ENCODE measurements at regions not wholly inside any gene's neighbourhood (a gene's known extent, or its start where the extent isn't known, plus 50 kb on each side); places are given as distances from the start of the nearest gene placed in this dataset.
A peak's percentile ranks its signal among the peaks of the same experiment; 100 is the strongest.
"Not testable (repeated sequence)": the region's sequence is repeated elsewhere in the genome, so short reads cannot be mapped to it uniquely, and the experiment has no call there.

- no peaks in the 10 kb centered on the region for H4K20me1 ChIP-seq (ENCODE audit: insufficient read depth, low read length)
- H3K27me3 ChIP-seq (ENCODE audit: insufficient read depth, low read length): no peaks in the 10 kb centered on the region
- H3K4me2 ChIP-seq (ENCODE audit: low read length): no peak overlapping the region
- no peak overlapping the region for H3K9ac ChIP-seq (ENCODE audit: low read length)
- no peaks in the 10 kb centered on the region for H3K9me3 ChIP-seq (ENCODE audit: insufficient read depth, low read depth, low read length)
- Mint-ChIP-seq H3K27me3 (ENCODE audit: low read depth, unreplicated experiment) (no peaks in the 10 kb centered on the region), H3K27ac (ENCODE audit: unreplicated experiment) (no peak overlapping the region), H3K4me3 (ENCODE audit: unreplicated experiment) (no peak overlapping the region), H3K9me3 (ENCODE audit: unreplicated experiment) (no peaks in the 10 kb centered on the region), H3K36me3 (ENCODE audit: low read depth, unreplicated experiment) (no peaks in the 10 kb centered on the region), H3K4me1 (ENCODE audit: low read depth, unreplicated experiment) (no peaks in the 10 kb centered on the region)
- DNase-seq (ENCODE audit: low read depth) (no peak), FAIRE-seq (no peak)
- TF ChIP-seq, protein P1, sequence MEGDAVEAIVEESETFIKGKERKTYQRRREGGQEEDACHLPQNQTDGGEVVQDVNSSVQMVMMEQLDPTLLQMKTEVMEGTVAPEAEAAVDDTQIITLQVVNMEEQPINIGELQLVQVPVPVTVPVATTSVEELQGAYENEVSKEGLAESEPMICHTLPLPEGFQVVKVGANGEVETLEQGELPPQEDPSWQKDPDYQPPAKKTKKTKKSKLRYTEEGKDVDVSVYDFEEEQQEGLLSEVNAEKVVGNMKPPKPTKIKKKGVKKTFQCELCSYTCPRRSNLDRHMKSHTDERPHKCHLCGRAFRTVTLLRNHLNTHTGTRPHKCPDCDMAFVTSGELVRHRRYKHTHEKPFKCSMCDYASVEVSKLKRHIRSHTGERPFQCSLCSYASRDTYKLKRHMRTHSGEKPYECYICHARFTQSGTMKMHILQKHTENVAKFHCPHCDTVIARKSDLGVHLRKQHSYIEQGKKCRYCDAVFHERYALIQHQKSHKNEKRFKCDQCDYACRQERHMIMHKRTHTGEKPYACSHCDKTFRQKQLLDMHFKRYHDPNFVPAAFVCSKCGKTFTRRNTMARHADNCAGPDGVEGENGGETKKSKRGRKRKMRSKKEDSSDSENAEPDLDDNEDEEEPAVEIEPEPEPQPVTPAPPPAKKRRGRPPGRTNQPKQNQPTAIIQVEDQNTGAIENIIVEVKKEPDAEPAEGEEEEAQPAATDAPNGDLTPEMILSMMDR (IDR thresholded peaks at IDR 0.05; ENCODE audit: insufficient read depth, low read depth, low read length): peak; percentile 20
- no peak for TF ChIP-seq EZH2 (IDR thresholded peaks at IDR 0.05; ENCODE audit: insufficient read depth, low read length)
- H3K4me1 ChIP-seq (ENCODE audit: insufficient read depth, low read length): no peaks in the 10 kb centered on the region
- no peak overlapping the region for H3K27ac ChIP-seq (ENCODE audit: low read depth, low read length)
- no peak overlapping the region for H3K4me3 ChIP-seq (ENCODE audit: insufficient read depth, low read depth, low read length)
- H3K36me3 ChIP-seq (ENCODE audit: insufficient read depth, low read length): no peaks in the 10 kb centered on the region
- no peaks in the 10 kb centered on the region for H3K79me2 ChIP-seq (ENCODE audit: insufficient read depth, low read length)
- no peak overlapping the region for H2AFZ ChIP-seq (ENCODE audit: low read depth, low read length)
Observed at GRCh38 chr12:40446385-40446784, 221.6 kb downstream of the LRRK2 start.

GRCh38 chr12:40448523-40448922 is 223.7 kb downstream of the LRRK2 start:
- not testable (repeated sequence) for H3K9ac ChIP-seq (ENCODE audit: low read length); H3K27ac Mint-ChIP-seq (ENCODE audit: unreplicated experiment); H3K9me3 Mint-ChIP-seq (ENCODE audit: unreplicated experiment); H3K79me2 ChIP-seq (ENCODE audit: insufficient read depth, low read length); FAIRE-seq; H3K36me3 Mint-ChIP-seq (ENCODE audit: low read depth, unreplicated experiment); H3K9me3 ChIP-seq (ENCODE audit: insufficient read depth, low read depth, low read length); H3K4me1 Mint-ChIP-seq (ENCODE audit: low read depth, unreplicated experiment); H3K4me2 ChIP-seq (ENCODE audit: low read length); H3K4me1 ChIP-seq (ENCODE audit: insufficient read depth, low read length); H4K20me1 ChIP-seq (ENCODE audit: insufficient read depth, low read length); H3K4me3 ChIP-seq (ENCODE audit: insufficient read depth, low read depth, low read length); H3K27ac ChIP-seq (ENCODE audit: low read depth, low read length); H2AFZ ChIP-seq (ENCODE audit: low read depth, low read length); H3K4me3 Mint-ChIP-seq (ENCODE audit: unreplicated experiment); DNase-seq (ENCODE audit: low read depth); H3K27me3 ChIP-seq (ENCODE audit: insufficient read depth, low read length); H3K27me3 Mint-ChIP-seq (ENCODE audit: low read depth, unreplicated experiment); H3K36me3 ChIP-seq (ENCODE audit: insufficient read depth, low read length)

DNA sequence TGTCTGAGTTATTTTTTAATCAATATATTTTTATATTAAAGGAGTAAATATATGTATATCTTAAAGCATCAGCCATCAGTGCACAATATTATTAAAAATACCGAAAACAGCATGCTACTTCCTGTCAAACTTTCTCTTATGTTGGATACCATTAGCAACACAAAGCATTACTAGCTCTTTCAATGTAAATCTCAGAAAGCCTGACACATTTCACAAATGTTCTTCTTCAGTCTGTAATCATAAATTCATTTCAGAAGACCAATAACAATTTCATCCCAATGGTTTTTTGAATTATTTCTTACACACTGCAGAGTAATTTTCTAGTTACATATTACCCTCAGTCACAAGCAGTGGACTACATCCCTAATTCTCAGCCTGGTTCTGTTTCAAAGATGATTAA is 226.9 kb downstream of the LRRK2 start:
- Histone ChIP-seq H3K4me2 (ENCODE audit: low read length) (no peak overlapping the region), H3K27me3 (ENCODE audit: insufficient read depth, low read length) (no peaks in the 10 kb centered on the region)

More for the DNA sequence above, 226.9 kb downstream of the LRRK2 start:
- Histone ChIP-seq H3K36me3 (ENCODE audit: insufficient read depth, low read length) (no peaks in the 10 kb centered on the region), H3K27ac (ENCODE audit: low read depth, low read length) (no peak overlapping the region), H3K79me2 (ENCODE audit: insufficient read depth, low read length) (no peaks in the 10 kb centered on the region), H3K9ac (ENCODE audit: low read length) (no peak overlapping the region), H3K4me3 (ENCODE audit: insufficient read depth, low read depth, low read length) (no peak overlapping the region), H4K20me1 (ENCODE audit: insufficient read depth, low read length) (no peaks in the 10 kb centered on the region), H3K4me1 (ENCODE audit: insufficient read depth, low read length) (no peaks in the 10 kb centered on the region), H2AFZ (ENCODE audit: low read depth, low read length) (no peak overlapping the region), H3K9me3 (ENCODE audit: insufficient read depth, low read depth, low read length) (no peaks in the 10 kb centered on the region)
- Mint-ChIP-seq H3K9me3 (ENCODE audit: unreplicated experiment) (no peaks in the 10 kb centered on the region), H3K4me3 (ENCODE audit: unreplicated experiment) (no peak overlapping the region), H3K27ac (ENCODE audit: unreplicated experiment) (no peak overlapping the region), H3K27me3 (ENCODE audit: low read depth, unreplicated experiment) (no peaks in the 10 kb centered on the region), H3K36me3 (ENCODE audit: low read depth, unreplicated experiment) (no peaks in the 10 kb centered on the region), H3K4me1 (ENCODE audit: low read depth, unreplicated experiment) (no peaks in the 10 kb centered on the region)
- no peak for DNase-seq (ENCODE audit: low read depth)
- TF ChIP-seq EZH2 (IDR thresholded peaks at IDR 0.05; ENCODE audit: insufficient read depth, low read length): no peak
- TF ChIP-seq, protein P1 (IDR thresholded peaks at IDR 0.05; ENCODE audit: insufficient read depth, low read depth, low read length): no peak
- FAIRE-seq: no peak
